ENCODE measurements at regions not wholly inside any gene's neighbourhood (a gene's known extent, or its start where the extent isn't known, plus 50 kb on each side); places are given as distances from the start of the nearest gene placed in this dataset.
"Not testable (repeated sequence)": the region's sequence is repeated elsewhere in the genome, so short reads cannot be mapped to it uniquely, and the experiment has no call there.

DNA sequence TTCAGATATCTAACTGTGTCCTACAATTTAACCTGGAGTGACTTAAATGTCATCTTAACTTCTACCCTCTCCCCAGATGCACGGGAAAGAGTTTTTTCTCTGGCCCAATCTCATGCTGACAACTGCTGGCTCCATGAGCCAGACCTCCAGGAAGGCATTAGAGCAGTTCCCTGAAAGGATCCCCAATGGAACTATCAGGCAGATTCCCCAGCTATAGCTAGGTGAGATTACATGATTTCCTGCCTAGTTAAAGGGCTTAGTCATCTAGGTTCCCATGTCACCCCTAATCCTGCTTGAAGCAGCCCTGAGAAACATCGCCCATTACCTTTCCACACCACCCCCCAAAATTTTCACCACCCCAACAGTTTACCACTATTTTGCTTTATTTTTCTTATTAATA is 373.5 kb upstream of the TRPC7 start:
- no peak for DNase-seq

DNA sequence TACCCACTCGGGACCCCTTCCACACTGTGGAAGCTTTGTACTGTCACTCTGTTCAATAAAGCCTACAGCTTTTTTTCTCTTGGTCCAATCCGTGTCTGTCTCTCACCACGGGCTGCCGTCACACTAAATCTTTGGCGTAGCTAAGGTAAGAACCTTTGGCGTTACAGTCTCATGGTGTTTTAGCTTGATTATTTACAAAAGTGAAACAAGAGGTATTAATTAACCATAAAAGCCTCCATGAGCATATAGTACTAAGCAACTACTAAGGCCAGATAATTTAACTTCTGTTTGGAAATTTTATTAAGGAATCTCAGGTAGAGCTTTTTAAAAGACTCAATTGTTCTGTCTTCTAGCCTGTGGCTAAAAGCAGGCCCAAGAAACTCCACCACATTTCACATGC is 370.7 kb upstream of the TRPC7 start:
- DNase-seq: no peak

DNA sequence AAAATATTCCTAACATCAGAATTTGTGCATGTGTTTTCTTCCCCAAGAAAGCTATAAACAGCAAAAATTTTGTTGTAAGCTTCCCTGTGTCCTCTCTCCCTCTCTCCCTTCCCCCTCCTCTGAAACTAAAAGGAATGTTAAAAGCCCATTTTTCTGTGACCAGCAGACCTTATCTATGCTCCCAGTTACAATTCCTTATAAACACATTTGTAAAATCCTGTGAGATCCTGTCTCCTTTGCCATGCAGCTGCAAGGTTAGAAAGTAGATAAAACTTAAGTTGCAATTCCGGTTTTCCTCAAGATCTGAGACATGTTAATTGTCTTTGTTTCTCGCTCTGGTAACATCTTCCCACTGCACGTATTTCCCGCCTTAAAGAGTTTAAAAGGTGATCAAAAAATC is 370.3 kb upstream of the TRPC7 start:
- DNase-seq: not testable (repeated sequence)

DNA sequence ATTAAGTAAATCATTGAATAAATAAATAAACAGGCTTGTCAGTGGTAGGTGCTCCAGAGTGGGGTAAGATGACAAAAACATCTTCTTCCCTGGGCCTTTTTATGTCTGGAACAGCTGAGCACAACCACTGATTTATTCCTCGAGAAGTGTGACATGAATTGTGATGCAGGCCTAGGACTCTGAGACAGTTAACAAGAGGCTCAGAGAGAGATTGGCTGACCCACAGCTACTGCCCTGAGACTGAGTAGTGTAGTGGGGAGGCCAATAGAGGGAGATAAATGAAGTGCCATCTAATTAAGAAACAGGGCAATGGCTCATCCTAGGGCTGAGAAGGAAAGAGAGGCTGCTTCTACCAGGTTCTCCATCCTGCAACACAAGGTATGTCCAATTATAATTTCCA is 369.3 kb upstream of the TRPC7 start:
- DNase-seq: no peak

DNA sequence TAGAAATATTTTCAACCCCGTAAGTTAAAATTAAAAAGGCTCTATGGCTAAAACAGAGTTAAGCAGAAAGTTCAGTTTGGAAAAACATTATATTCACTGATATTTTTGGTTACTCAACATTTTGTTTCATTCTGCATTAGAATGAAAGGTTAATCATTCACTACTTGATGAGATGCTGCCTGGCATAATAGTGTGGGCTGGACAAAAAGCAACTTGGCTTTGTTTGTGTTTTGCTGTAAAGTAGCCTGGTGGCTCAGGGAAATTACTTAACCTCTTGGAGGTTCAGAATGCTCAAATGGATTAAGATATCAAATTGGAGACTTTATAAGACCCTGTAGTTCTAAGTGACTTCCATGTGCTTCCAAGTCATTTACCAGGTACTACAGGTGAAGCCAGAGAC is 367.4 kb upstream of the TRPC7 start:
- no peak for DNase-seq

DNA sequence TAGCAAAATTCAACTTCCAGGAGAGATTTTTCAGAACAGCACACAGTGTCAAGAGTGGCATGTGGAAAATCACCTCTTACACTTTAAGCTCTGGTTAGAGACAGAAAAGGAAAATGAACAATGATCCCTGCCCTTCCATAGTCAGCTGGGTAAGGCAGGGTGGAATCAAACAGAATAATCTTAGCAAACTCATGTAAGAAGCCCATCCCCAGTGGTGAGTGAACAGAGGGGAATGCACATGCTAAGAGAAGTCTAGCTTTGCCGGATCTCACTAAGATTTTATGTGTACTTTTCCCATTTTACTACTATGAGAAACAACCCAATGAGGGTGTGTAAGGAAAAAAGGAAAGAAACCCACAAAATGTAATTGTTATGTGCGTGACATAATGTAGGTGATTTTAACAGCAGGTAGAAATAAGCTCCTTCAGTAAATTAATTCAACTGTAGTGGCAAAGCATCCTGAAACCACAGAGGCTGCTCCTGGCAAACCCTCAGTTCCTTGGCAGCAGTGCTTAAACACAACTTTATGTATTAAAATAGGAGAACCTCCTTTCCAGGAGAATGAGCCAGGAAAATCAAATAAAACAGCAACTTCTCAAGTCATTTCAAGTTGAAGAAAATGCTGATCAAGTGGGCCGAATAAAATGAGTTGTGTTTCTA is 366.0 kb upstream of the TRPC7 start:
- DNase-seq: no peak

DNA sequence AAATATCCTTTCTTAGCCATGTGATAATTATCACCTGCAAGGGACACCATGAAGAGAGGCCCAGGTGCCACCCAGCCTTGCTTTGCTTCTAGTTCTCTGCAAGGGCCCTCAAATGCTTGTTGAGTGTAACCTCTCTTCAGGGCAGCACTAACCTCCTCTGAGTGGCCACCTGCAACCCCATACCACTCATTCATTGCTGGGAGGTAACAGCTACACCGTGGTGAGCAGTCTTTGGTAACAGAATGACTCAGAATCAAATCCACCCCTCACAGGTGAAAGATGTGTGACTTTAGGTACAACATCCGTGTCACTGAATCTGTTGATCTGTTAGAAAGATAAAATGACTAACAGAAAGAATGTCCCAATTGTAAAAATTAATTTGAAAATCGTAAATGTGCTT is 365.1 kb upstream of the TRPC7 start:
- DNase-seq: no peak

DNA sequence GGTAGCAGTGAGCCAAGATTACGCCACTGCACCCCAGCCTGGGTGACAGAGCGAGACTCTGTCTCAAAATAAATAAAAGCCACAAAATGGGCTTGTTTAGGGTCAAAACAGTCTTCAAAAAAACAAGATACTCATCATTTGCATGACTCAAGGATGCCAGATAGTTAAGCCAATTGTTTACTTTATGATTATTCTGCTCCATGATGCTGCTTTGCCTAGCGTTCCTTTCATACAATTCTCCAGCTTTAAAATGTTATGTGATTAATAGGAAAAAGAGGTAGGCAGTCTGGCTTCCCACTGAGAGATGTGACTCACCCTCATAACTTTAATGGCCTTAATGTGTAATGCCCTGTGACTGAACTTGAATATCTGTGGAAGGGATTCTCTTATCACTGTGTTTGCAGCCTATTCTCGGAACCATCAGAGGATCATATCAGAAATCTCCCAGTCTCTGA is 364.6 kb upstream of the TRPC7 start:
- no peak for DNase-seq

DNA sequence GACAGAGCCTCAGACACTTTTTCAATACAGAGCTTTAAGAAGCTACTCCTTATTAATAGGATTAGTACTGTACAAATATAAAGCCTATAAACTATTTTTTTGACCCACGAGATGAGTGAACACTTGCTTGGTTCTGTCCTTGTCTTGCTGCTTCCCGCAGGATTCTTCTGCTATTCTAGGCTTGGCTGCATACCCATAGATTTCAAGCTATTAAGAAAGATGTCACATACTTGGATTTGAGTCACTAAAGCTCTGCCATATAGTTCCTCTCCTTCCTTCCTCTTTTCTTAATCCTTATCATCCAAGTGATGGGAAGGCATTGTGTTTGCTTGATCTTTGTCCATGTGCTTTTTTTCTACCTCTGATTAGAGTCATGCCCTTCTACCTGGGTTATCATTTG is 361.2 kb upstream of the TRPC7 start:
- DNase-seq: no peak

DNA sequence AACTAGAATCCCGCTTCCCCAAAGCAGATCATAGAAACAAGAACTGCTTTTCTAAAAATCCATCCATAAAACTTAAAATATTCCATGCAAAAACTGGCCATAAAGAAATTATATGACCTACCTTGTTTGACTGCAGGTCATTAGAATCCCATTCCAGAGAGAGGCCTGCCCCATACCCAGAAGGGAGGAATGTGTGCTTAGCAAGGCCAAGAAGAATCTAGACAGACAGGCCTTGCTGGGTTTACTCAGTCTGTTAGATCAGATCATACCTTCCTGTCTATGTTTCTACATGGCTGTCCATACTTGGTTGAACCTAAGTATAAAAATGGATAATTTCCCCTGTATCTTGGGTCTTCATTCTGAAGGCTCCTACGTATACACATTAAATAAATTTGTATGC is 358.8 kb upstream of the TRPC7 start:
- no peak for DNase-seq

DNA sequence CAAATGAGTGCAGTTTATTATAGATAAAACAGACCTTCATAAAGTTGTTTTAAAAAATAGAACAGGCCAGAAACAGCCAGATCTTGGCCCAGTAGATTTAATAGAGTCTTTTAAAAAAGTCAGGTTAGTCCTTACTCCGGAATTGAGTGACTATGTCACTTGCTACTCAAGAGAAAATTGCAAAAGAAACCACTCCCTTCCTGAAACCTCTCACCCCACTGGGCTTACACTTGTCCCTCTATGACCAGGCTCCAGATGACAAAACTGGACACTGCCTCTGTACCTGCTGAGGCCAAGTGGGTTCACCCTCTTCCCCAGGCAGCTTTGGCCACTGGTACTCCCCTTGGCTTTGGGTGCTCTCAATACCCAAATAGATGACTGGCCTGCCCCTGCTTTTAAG is 357.2 kb upstream of the TRPC7 start:
- no peak for DNase-seq

DNA sequence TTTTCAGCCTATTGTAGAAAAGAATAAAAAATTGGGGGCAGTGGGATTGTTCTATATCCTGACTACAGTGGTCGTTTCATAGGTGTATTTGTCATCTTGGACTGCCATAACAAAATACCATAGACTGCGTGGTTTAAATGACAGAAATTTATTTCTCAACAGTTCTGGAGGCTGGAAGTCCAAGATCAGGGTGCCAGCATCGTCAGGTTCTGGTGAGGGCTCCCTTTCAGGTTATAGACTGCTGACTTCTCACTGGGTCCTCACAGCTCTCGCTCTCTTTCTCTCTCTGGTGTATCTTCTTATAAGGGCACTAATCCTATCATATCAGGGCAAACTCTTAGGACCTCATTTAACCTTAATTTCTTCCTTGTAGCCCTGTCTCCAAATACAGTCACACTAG is 356.7 kb upstream of the TRPC7 start:
- DNase-seq: no peak

DNA sequence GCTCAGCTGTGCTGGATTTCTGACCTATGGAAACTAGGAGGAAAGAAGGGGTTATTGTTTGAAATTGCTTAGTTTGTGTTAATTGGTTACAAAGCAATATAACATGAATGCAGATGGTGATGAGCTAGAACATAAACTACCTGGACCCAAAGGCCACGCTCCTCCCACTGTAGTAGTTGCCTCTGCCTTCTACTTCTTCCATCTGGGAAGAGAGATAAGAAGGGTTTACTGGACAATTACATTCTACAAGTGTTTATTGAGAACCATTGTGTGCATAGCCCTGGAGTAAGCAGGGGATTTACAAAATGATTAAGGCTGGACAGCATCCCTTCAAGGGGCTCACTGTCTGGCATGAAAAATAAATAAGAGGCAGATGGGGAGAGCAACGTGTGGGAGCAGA is 355.3 kb upstream of the TRPC7 start:
- no peak for DNase-seq

DNA sequence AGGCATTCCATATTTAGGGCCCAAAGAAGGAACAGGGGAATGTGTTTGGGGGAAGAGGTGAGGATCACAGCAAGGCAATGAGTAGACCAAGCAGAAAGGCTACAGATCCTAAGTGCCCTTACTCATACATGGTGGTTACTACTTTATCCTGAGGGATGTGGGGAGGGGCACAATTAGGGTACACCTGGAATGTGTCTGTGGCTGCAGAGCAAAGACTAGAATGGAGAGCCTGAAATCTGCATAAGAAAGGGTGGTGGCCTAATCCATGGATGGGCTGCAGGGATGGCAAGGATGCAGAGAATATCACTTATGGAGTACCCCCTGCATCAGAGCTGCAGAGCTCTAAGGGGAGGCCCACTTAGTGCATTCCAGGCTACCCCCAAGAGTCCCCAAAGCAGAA is 352.6 kb upstream of the TRPC7 start:
- DNase-seq: no peak

DNA sequence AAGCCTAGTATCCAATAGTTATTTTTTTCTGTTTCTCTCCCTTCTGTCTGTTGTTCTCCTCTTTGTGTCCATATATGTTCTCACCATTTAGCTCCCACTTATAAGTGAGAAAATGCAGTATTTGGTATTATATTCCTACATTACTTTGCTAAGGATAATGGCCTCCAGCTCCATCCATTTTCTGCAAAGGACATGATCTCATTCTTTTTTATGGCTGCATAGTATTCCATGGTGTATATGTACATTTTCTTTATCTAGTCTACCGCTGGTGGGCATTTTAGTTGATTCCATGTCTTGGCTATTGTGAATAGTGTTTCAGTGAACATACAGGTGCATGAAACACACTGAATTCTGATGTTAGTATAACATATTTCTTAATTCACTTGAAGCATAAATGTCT is 348.9 kb upstream of the TRPC7 start:
- DNase-seq: no peak

DNA sequence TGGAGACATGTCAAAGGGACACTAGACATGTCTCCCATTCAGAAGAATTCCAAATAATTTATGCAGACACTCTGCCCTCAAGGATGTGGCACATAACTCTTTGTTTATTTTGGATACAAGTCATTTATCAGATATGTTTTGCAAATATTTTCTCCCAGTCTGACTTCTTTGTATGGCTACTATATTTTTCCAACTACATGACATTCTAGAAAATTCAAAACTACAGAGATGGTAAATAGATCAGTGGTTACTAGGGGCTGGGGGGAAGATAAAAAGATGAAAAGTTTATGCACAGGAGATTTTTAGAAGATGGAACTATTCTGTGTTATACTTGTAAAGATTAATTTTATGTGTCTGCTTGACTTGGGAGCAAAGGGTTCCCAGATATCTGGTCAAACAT is 347.3 kb upstream of the TRPC7 start:
- DNase-seq: no peak

DNA sequence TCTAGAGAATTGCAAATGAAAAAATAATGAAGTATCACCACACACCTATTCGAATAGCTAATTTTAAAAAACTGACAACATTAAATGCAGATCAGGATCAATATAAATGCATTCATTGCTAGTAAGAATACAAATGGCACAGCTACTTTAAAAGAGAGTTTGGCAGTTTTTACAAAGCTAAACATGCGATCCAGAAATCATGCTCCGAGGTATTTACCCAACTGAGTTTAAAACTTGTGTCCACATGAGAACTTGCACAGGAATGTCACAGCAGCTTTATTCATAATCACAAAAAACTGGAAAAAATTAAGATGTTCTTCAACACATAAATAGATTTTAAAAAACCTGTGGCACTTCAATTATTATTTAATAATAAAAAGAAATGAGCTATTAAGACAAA is 345.5 kb upstream of the TRPC7 start:
- DNase-seq: no peak

DNA sequence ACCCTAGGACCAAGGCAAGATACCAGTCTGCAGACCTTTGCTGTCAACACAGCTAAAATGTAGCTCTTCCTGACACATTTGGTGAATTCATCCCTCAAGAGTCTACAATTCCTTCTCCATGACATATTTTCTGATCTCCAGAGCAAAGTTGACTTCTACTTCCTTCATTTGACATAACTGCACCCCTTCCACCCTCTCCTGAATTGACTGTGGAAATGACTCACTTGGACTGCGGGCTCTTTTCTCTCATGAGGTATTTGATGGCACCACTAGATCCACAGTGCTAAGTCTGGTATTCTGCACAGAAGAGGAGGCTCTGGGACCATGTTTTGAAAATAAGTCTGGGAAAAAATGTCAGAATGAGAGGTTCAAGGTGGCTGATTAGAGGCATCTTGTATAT is 338.4 kb upstream of the TRPC7 start:
- DNase-seq: no peak

DNA sequence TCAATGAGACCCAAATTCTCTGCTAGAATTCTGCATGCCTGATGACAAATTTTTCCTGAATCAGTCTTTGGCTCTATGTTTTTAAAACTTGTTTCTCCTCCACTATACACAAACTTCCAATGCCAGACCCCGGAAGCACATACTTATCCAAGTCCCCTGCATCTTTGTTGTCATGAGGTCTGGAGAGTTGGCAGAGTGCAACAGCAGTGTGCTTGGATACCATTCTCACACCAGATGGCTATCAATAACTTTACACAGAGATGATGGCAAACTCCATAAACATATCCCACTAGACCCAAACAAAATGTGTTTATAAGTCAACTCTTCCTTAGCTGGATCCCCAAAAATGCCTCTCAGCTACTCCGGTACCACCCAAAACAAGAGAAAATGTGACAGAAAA is 337.7 kb upstream of the TRPC7 start:
- DNase-seq: no peak

DNA sequence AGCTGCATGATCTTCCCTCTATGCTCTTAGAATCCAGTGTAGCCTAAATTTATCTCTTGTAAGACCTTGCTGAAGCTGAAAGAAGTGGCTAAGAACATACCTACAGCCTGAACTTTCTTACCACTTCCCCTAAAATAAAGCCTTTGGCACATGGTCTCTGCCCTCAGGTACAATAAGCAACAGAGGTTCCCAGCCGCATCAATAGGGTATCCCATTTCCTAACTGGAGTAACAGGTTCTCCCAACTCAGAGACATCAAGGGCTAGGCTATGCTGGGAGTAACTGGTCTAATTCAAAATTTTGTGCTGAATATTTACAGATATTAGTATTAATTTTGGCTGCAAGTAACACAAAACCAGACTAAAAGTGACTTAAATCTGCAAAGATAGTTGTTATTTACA is 335.8 kb upstream of the TRPC7 start:
- DNase-seq: no peak

DNA sequence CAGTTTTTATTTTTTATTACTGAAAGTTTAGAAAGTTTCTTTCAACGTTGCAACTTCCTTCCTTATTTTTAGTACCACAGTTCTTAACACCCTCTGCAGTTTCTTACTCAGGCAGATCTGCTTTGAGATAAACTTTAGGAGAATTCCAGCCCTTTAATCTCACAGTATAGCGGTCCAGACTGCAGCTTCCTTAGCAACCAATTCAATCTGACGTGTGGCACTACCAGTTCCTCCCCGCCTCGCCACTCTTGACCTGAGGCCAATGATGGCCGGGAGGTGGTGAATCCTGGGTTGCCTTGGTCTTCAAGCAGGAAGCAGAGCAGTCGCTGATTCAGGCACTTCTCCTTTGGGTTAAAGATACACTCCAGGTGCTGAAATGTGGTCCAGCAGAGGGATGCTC is 334.3 kb upstream of the TRPC7 start:
- peak; percentile 63 for DNase-seq

DNA sequence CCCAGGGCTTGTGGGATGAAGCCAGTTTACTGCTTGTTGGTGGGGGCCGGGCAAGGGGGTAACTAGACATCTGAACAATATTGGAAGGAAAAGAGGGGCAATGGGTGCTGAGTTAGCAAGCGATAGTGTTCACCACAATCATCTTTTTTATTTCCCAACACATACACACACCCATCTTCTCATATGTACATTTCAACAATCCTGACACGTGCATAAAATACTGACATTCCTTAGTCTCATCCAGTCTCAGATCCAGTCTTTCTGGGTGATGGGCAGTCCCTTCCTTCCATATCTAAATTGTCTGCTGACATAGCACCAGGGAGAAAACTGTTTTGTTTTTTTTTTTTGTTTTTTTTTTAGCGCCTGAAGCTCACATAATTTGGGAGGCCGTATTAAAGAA is 333.6 kb upstream of the TRPC7 start:
- no peak for DNase-seq

DNA sequence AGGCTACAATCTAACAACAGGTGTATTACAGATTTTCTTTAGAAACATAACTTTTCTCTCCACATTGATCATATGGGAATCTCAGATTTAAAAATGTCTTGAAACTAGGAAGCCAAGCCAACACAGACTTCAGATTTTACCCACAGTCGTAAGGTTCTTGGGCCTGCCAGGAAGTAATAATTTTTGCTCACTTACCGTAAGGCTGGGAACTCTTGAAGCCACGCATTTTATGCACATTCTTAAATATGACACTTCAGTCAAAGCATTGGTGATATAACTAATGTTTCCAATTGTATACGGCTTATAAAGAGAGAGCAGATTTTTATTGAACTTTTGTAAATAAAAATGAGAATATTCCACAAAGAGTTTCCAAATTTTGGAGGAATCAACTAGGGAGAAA is 328.9 kb upstream of the TRPC7 start:
- no peak for DNase-seq

DNA sequence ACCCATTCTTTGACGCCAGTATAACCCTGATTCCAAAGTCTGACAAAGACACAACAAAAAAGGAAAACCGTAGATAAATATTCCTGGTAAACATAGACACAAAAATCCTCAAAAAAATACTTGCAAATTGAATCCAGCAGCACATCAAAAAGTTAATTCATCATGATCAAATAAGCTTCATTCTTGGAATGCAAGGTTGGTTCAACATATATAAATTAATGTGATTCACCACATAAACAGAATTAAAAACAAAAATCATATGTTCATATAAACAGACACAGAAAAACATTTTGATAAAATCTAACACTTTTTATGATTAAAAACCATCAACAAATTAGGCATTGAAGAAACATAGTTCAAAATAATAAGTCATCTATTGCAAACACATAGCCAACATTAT is 324.2 kb upstream of the TRPC7 start:
- no peak for DNase-seq

DNA sequence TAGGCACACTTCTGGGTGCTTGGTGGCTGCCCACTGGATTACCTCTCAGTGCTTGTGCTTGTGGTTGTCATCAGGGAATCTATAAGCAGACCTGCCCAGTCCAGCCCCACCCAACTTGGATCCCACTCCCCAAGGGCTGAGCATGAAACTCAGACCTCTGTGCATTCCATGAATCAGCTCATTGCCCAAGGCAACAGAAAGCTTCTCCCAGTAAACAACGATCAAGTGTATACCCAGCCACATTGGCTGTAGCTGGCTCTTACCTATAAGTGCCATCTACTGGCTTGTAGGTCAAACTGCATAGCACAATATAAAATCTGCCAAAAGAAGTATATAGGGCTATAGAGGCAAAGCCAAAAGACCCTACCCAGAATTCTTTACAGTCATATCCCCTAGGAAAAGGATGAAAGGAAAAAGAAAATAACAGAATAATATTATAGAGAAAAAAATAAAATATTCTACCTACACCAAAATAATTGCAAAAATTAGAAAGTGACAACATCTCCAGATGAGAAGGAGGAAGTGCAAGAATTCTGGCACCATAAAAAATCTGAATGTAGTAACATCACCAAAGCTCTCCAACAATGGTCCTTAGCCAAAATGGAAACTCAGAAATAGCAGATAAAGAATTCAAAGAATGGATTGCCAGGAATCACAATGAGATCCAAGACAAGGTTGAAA is 321.0 kb upstream of the TRPC7 start:
- peak; percentile 59 for DNase-seq

All from hematopoietic multipotent progenitor cell treated with erythropoietin and hydrocortisone succinate and interleukin-3 and kit ligand, for 6 days (in vitro differentiated cells).